GM12872 (cell line): ENCODE measurements at regions not wholly inside any gene's neighbourhood (a gene's known extent, or its start where the extent isn't known, plus 50 kb on each side); places are given as distances from the start of the nearest gene placed in this dataset.
A peak's percentile ranks its signal among the peaks of the same experiment; 100 is the strongest.

Experiments
- CTCF ChIP-seq: IDR thresholded peaks from 3 replicates; pipeline ENCODE4 v1.5.1; 2011; ENCODE audit warnings: low read depth, mild to moderate bottlenecking, low read length, moderate library complexity; ENCODE audit not compliant: insufficient read depth

- TF ChIP-seq CTCF, result no peak
Measured at GRCh38 chrX:39157006-39157405, 355.7 kb downstream of the MID1IP1 start.

- no peak for TF ChIP-seq CTCF
Measured at GRCh38 chrX:39157796-39158195, 356.5 kb downstream of the MID1IP1 start.

GRCh38 chrX:39158801-39159657 lies 357.8 kb downstream of the MID1IP1 start:
- no peak for TF ChIP-seq CTCF

GRCh38 chrX:39159921-39160507 lies 358.8 kb downstream of the MID1IP1 start:
- TF ChIP-seq CTCF, result no peak

GRCh38 chrX:39161611-39162255 lies 360.5 kb downstream of the MID1IP1 start:
- TF ChIP-seq CTCF, result no peak

GRCh38 chrX:39162322-39162735 lies 361.1 kb downstream of the MID1IP1 start:
- peak; percentile 38 for TF ChIP-seq CTCF

GRCh38 chrX:39163581-39164126 lies 362.4 kb downstream of the MID1IP1 start:
- TF ChIP-seq CTCF, result no peak
